GM18867 (cell line): ENCODE measurements at regions not wholly inside any gene's neighbourhood (a gene's known extent, or its start where the extent isn't known, plus 50 kb on each side); places are given as distances from the start of the nearest gene placed in this dataset.
"Not testable (repeated sequence)": the region's sequence is repeated elsewhere in the genome, so short reads cannot be mapped to it uniquely, and the experiment has no call there.

Source experiments
- ATAC-seq: cut with Tn5 transposase; IDR thresholded peaks from one replicate; pipeline ENCODE4 v1.9.1; 2021; ENCODE audit warnings: mild to moderate bottlenecking, moderate library complexity; ENCODE audit not compliant: unreplicated experiment

DNA sequence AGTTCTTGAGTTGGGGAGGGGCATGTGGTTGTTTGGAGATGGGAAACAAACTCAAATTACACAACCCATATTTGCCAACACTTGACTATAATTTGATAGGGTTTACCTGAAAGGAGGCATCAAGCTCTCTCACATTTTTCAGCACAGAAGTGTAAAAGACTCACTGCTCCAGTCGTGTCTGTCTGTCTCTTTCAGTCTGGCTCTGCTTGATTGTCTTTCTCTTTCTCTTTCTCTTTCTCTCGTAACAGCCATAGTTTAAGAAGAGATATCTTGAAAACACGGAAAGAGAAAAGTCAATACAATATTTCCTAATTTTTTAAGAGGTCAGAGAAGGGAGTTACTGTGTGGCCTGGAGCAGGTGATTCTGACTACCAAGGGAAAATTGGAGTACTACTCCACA, 413.6 kb upstream of the CXorf51A start:
- peak; percentile 55 for ATAC-seq

DNA sequence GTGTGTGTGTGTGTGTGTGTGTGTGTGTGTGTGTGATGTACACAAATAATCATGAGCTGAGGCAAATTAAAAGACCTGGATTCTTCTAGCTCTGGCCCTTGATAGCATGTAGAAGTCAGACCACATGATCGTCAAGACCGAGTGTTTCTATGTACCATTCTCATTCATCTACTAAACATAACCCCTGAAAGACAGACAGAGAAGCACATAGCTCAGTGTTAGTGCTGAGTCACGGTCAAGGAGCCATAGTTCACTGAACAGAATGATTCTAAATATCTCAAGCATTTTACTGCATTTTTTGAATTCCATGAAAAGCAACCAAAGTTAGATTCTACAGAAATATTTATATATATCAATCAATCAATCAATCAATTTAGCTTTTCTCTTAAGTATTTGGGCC, 412.3 kb upstream of the CXorf51A start:
- ATAC-seq: no peak

DNA sequence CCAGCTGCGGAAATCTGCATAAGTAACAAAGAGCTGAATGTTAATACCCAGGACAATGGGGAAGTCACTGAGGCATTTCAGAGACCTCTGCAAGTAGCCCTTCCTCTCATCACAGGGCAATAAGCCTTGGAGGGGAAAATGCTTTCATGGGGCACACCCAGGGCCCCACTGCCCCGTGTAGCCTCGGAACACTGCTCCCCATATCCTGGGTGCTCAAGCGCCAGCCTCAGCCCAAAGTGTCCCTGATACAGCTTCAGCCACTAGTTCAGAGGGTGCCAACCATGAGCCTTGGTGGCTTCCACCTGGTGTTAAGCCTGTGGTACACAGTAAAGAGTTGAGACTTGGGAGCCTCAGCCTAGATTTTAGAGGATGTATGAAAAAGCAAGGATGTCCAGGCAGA, 402.8 kb upstream of the CXorf51A start:
- no peak for ATAC-seq

DNA sequence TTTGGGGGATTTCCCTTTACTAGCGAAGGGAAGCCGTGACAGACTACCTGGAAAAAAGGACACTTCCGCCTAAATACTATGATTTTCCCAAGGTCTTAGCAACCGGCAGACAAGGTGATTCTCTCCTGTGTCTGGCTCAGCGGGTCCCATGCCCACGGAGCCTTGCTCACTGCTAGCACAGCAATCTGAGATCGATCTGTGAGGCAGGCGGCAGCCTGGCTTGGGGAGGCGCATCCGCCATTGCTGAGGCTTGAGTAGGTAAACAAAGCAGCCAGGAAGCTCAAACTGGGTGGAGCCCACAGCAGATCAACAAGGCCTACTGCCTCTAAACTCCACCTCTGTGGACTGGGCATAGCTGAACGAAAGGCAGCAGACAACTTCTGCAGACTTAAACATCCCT, 385.9 kb upstream of the CXorf51A start:
- ATAC-seq: not testable (repeated sequence)

DNA sequence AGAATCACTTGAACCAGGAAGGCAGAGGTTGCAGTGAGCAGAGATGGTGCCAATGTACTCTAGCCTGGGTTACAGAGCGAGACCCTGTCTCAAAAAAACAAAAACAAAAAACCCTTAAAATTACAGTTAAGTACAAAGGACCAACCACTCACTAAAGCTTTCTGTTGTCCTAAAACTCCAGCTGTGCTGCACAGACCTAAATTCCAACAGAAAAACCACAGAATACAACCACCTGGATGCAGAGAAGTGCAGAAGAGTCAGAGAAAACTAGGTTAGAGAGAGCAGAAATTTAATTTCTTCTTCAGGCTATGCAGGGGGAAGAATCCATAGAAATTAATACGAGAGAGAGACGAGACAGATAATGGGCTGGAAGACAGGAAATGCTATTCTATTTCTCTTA, 376.8 kb upstream of the CXorf51A start:
- ATAC-seq: no peak

DNA sequence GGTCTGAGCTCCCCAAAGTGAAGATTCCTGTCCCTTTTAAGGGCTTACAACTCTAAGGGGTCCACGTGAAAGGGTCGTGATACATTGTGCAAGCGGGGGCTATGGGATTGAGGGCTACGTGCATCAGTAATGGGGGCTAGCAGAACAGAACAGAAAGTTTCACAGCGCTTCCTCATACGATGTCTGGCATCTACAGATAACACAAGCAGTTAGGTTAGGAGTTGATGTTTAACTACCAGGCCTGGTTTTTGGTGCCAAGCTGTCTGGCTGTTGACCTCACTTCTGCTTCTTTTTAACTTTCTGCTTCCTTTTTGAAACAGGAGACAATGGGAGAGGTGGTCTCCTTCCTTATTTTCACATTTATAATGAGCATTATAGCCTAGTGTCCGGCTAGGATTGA, 368.6 kb upstream of the CXorf51A start:
- ATAC-seq: no peak

DNA sequence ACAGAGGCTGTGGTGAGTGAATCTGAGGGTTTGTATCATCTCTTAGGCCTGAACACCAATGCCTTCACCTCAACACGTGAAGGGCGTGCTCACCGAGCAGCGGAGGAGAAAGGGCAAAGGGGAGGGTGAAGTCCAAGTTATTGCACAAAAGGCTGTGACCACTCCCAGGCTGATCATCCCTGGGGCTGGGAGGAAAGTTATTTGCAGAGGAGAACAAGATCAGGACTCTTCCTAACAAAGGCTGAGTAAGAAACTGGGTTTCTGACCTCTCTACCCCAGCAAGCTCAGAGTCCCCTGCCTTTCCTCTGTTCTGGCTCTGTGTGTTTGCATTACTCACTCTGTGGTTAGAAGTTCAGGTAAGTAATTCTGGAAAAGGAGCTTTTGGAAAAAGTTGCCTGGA, 366.3 kb upstream of the CXorf51A start:
- ATAC-seq: no peak

DNA sequence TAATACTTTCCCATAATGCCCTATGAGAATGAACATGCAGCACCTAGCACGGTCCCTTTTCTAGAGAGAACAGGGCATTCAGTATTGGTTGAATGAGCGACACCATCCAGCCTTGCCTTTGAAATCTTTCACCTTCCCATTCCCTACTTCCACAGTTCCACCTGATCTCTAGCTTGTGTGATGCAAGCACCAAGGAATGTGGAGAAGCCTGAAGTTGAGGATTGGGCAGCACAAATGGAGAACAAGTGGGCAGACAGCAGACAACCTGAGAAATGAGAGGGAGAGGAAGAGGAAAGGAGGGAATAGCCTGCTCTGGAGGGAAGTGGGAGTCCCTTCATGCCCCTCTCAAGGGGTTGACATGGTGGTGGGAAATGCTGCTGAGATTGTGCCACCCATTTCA, 365.1 kb upstream of the CXorf51A start:
- no peak for ATAC-seq

DNA sequence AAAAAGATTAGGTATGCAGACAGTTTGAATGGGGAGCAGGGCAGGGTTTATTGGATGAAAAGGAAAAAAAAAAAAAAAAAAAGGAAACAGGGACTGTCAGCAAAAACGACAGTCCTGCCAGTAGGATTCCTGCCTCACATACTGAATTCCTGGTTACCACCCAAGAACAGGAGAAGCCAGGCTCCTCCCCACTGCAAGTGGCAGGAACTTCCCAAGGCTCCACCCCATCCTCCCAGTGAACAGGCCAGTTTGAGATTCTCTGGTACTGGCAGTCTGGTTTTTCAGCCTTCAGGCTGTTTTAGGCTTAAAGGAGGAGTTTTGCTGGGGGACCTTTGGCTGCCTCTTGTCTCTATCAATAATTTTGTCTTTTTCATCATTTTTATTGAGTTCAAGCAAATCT, 360.0 kb upstream of the CXorf51A start:
- ATAC-seq: no peak

DNA sequence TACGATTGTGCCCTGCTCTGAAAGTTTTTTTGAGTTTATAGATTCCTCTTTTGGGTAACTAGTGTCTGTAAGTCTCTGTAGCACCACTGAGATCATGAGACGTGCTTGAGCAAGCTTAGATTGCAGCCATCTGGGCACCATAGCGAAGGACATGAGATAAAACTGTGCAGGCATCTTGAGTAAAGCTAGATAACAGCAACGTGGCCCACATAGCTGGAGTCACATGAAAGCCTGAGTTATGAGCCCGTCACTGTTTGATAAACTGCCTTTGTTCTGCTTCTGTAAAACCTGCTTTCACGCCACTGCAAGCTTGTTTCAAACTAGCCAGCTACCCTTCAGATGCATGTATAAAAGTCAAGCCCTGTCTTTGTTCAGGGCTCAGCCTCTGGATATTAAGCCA, 359.1 kb upstream of the CXorf51A start:
- ATAC-seq: no peak

DNA sequence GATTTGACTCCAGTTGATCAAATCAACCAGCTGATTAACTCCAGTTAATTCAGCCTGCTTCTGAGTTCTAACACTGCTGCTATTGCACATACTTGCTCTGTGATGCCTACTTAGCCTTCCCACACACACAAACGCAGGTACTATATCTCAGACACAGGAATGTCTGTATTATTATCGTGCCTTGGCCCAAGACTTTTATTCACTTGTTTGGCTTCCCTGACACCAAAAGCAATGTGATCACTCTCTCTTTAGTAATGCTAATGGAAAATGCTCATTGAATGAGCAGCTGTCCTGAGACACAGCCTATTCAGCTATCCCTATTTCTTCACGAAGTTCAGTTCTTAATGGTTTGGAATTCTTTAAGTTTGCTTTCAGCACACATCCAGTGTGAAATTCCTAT, 356.4 kb upstream of the CXorf51A start:
- ATAC-seq: no peak
